GM12873 (cell line): ENCODE measurements at regions not wholly inside any gene's neighbourhood (a gene's known extent, or its start where the extent isn't known, plus 50 kb on each side); places are given as distances from the start of the nearest gene placed in this dataset.

Experiments
- CTCF ChIP-seq: IDR thresholded peaks from 2 replicates; pipeline ENCODE4 v1.5.1; 2012; ENCODE audit warnings: low read depth, mild to moderate bottlenecking, moderate library complexity, low read length, control low read depth; ENCODE audit not compliant: insufficient read depth; ENCODE audit errors: missing control alignments

- TF ChIP-seq CTCF: no peak
Measured at GRCh38 chr3:139280027-139280671, 63.7 kb upstream of the MRPS22 start.

- no peak for TF ChIP-seq CTCF
Measured at GRCh38 chr3:139281096-139281495, 62.7 kb upstream of the MRPS22 start.

GRCh38 chr3:139281522-139282196, 62.2 kb upstream of the MRPS22 start:
- no peak for TF ChIP-seq CTCF

- TF ChIP-seq CTCF: no peak
Measured at GRCh38 chr3:139283301-139283700, 60.5 kb upstream of the MRPS22 start.

GRCh38 chr3:139284221-139284620, 59.6 kb upstream of the MRPS22 start:
- no peak for TF ChIP-seq CTCF

GRCh38 chr3:139285691-139286090, 58.1 kb upstream of the MRPS22 start:
- TF ChIP-seq CTCF: no peak

GRCh38 chr3:139286241-139286640, 57.6 kb upstream of the MRPS22 start:
- no peak for TF ChIP-seq CTCF
